Brain microvascular endothelial cell (primary cell): ENCODE measurements at regions not wholly inside any gene's neighbourhood (a gene's known extent, or its start where the extent isn't known, plus 50 kb on each side); places are given as distances from the start of the nearest gene placed in this dataset.

Experiments
- DNase-seq: peaks from one replicate; pipeline ENCODE4 v3.0.0-alpha.2; 2020
- H3K27ac ChIP-seq: fragments of 250-450 bp; sonication (Bioruptor Pico); 2 replicates; pipeline ENCODE4 v1.5.1; 2020; ENCODE audit warnings: mild to moderate bottlenecking, moderate library complexity
- H3K27me3 ChIP-seq: fragments of 250-450 bp; sonication (Bioruptor Pico); replicated peaks from 2 replicates; pipeline ENCODE4 v1.5.1; 2020; ENCODE audit warnings: mild to moderate bottlenecking
- H3K36me3 ChIP-seq: fragments of 250-450 bp; sonication (Bioruptor Pico); replicated peaks from 2 replicates; pipeline ENCODE4 v1.5.1; 2020; ENCODE audit warnings: mild to moderate bottlenecking
- H3K4me3 ChIP-seq: 2 replicates; pipeline ENCODE4 v1.5.1; 2011; ENCODE audit warnings: low read depth, mild to moderate bottlenecking, control low read depth, low read length, moderate library complexity
- in situ Hi-C: cut with HindIII; loops from 2 replicates; pipeline ENCODE4 v1.10.0; 2017; ENCODE audit warnings: low sequenced_read_pairs, low pct_ligation_motif_present
- TF ChIP-seq, protein P1 (sequence below): IDR thresholded peaks from 2 replicates; pipeline ENCODE4 v1.5.1; 2011; ENCODE audit warnings: low read depth, mild to moderate bottlenecking, moderate library complexity, low read length, control low read depth, inconsistent platforms; ENCODE audit errors: missing control alignments

GRCh38 chr14:104318558-104319490 lies 180.4 kb downstream of the KIF26A start:
- Histone ChIP-seq H3K36me3 (no peaks in the 10 kb centered on the region), H3K27ac (no peak overlapping the region), H3K4me3 (no peak overlapping the region), H3K27me3 (no peaks in the 10 kb centered on the region)
- in situ Hi-C loops = no loop called here
- TF ChIP-seq, protein P1, sequence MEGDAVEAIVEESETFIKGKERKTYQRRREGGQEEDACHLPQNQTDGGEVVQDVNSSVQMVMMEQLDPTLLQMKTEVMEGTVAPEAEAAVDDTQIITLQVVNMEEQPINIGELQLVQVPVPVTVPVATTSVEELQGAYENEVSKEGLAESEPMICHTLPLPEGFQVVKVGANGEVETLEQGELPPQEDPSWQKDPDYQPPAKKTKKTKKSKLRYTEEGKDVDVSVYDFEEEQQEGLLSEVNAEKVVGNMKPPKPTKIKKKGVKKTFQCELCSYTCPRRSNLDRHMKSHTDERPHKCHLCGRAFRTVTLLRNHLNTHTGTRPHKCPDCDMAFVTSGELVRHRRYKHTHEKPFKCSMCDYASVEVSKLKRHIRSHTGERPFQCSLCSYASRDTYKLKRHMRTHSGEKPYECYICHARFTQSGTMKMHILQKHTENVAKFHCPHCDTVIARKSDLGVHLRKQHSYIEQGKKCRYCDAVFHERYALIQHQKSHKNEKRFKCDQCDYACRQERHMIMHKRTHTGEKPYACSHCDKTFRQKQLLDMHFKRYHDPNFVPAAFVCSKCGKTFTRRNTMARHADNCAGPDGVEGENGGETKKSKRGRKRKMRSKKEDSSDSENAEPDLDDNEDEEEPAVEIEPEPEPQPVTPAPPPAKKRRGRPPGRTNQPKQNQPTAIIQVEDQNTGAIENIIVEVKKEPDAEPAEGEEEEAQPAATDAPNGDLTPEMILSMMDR = no peak
- no peak for DNase-seq

- in situ Hi-C loops = no loop called here
- no peaks in the 10 kb centered on the region for H3K27me3 ChIP-seq
These were observed 181.3 kb downstream of the KIF26A start for GRCh38 chr14:104319491-104320241.

GRCh38 chr14:104320611-104321086 lies 182.3 kb downstream of the KIF26A start:
- H3K27ac ChIP-seq = no peak overlapping the region
- in situ Hi-C loops = no loop called here
- no peak for DNase-seq
- H3K27me3 ChIP-seq = no peaks in the 10 kb centered on the region
- H3K36me3 ChIP-seq = no peaks in the 10 kb centered on the region
- TF ChIP-seq, protein P1 = no peak
- H3K4me3 ChIP-seq = no peak overlapping the region

More at GRCh38 chr14:104319491-104320241, 181.3 kb downstream of the KIF26A start:
- H3K36me3 ChIP-seq = no peaks in the 10 kb centered on the region
- no peak for DNase-seq
- TF ChIP-seq, protein P1 = no peak
- no peak overlapping the region for H3K27ac ChIP-seq
- no peak overlapping the region for H3K4me3 ChIP-seq

DNA sequence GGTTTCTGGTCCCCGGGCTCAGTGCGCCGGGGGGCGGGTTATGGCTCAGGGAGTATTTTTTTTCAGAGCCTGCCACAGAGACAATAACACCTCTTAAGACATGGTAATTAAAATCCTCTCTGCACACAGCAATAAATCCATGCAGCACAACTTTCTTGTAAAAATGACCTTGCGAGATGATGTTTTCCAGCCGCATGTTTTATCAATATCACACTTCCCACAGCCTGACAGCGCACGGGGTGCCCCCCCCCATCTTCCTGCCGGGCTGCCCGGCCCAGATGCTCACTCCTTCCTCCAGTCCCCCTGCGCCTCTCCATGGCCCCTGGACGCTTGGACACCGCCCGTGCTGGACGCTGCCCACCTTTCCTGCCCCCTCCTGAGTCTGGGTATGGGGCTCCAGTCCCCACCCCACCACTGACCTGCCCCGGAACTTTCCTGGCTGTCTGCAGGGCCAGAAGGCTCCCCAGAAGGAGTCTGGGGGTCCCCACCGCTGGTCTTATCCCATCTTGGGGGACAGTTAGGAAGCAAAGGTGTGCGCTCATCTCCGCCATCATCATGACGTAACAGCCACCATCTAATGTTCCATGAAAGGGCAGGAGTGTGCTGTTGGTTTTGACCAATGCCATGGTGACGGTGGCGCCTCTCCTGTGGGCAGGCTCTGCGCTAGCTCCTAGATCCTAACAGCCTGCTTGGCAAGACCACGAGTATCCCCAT lies 182.9 kb downstream of the KIF26A start:
- Histone ChIP-seq H3K4me3 (no peak overlapping the region), H3K36me3 (no peaks in the 10 kb centered on the region), H3K27me3 (no peaks in the 10 kb centered on the region), H3K27ac (no peak overlapping the region)
- TF ChIP-seq, protein P1 = no peak
- DNase-seq = no peak
- in situ Hi-C loops = no loop called here

GRCh38 chr14:104321802-104322130 lies 183.4 kb downstream of the KIF26A start:
- in situ Hi-C loops = no loop called here

More at GRCh38 chr14:104321802-104322130, 183.4 kb downstream of the KIF26A start:
- H3K36me3 ChIP-seq = no peaks in the 10 kb centered on the region
- TF ChIP-seq, protein P1 = no peak
- H3K27ac ChIP-seq = no peak overlapping the region
- no peak for DNase-seq
- H3K4me3 ChIP-seq = no peak overlapping the region
- H3K27me3 ChIP-seq = no peaks in the 10 kb centered on the region
